NCI-H446 (cell line): ENCODE measurements at regions not wholly inside any gene's neighbourhood (a gene's known extent, or its start where the extent isn't known, plus 50 kb on each side); places are given as distances from the start of the nearest gene placed in this dataset.

Experiments
- DNase-seq, 2 experiments: peaks; one replicate each; lab custom pipeline; 2025; lab: John Stamatoyannopoulos, UW

DNA sequence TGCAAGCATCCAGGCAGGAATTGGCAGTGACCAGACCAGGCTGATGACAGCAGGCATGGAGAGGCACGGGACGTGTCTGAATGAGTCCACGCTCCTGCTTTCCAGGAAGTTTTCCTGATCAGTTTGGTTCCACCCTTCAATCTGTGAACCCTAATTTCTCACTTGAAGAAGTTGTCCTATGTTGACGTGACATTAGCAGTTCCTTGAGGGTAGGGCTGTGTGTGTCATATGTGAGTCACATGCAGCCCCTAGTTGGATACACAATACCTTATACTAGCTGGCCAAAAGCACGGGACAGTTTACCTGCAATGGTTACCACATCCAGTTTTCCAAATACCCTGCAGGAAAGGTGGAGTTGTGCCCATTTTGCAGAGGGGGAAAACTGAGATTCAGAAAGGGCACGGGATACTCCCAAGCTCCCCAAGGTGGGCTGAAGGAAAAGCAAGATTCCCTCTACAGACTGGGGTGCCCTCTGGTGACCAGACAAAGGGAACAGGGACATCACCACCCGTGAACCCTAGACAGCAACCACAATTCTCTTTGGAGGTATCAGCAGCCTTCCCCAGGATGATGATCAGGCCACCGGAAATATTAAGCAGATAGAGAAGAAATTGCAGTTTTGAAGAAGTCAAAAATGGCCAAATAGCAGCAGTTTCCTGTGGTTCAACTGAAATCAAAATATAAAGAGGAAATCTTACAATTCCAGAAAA, 194.5 kb downstream of the PHETA1 start:
- DNase-seq: no peak

- DNase-seq: no peak
These were observed 195.1 kb downstream of the PHETA1 start for GRCh38 chr12:111173836-111174235.

- DNase-seq: no peak
These were observed 195.5 kb downstream of the PHETA1 start for GRCh38 chr12:111173391-111173790.

DNA sequence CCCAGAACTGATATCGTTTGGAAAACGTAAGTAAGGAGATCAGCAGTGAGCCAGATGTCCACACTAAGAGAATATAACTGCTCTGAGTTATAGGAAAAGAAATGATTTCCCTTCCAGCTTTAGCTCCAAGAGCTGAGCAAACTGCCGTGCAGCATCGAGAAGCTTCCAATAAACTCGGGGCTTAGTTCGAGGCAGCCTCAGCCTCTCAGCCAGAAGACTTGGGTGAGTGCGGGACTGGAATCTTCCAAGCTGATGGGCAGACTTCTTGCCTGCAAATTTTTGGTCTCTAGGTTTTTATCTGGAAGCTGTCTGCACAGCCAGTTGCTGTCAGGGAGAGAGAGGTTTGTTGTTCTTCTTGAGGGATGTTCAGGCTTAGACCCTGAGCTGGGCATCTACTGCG, 196.1 kb downstream of the PHETA1 start:
- DNase-seq: no peak

DNA sequence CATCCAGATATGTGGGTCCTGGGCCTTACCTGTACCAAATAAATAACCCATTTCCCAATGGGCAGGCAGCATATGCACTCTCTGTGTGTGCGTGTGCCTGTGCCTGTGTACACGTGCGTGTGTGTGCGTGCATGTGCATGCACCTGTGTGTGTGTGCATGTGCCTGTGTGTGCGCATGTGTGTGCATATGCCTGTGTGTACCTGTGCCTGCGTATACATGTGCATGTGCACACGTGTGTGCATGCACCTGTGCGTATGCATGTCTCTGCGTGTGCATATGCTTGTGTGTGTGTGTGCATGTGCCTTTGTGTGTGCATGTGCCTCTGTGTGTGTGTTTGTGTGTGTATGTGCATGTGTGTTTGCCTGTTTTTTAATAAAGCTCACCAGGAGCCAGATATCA, 197.1 kb downstream of the PHETA1 start:
- no peak for DNase-seq

DNA sequence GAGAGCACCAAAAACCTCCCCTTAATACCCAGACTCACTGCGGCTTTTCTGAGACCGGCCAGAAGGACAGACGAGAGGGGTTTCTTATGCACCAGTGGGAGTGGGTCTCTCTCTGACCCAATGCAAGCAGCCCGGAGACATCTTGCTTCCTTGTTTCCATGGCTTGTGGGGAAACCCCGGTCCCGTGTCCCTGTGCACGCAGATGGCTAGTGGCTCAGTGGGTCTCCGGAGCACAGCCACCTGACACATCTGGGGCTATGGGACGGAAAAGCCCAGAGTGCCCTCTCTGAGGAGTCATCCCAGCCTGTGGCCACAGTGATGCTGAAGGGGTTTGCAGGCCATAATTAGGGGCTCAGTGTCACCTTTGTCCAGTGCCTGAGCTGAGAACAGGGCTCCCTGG, 197.6 kb downstream of the PHETA1 start:
- DNase-seq: no peak

GRCh38 chr12:111170543-111170942, 198.4 kb downstream of the PHETA1 start:
- DNase-seq: no peak

DNA sequence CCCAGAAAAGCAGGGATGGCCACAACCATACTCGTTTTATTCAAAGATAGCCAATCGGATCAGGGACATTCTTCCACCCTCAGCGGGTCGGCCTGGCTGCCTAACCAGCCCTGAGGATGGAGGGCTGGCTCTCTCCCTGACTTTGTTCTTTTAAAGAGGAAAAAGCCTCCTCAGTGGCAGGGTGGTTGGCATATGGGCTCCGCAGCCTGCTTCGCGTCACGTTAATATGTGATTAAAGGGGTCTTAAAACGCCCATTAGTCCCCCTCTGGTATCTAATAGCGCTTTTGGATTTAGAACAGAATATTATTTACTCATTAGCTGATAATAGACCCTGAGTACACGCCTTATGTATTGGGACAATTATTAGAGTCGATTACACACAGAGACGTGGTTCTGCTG, 199.4 kb downstream of the PHETA1 start:
- DNase-seq: no peak

DNA sequence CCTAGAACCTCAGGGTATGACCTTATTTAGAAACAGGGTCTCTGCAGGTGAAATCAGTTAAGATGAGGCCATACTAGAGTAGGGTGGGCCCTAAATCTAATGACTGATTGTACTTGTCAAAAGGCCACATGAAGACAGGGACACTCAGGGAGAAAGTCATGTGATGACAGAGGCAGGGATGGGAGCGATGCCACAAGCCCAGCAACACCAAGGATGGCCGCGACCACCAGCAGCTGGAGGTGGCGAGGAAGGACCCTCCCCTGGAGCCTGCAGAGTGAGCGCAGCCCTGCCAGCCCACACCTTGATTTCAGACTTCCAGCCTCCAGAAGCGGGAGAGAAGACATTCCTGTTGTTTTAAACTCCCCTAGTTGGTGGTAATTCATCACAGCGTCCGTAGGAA, 199.9 kb downstream of the PHETA1 start:
- DNase-seq: no peak

- no peak for DNase-seq
These were observed 200.6 kb downstream of the PHETA1 start for GRCh38 chr12:111168009-111168900.

DNA sequence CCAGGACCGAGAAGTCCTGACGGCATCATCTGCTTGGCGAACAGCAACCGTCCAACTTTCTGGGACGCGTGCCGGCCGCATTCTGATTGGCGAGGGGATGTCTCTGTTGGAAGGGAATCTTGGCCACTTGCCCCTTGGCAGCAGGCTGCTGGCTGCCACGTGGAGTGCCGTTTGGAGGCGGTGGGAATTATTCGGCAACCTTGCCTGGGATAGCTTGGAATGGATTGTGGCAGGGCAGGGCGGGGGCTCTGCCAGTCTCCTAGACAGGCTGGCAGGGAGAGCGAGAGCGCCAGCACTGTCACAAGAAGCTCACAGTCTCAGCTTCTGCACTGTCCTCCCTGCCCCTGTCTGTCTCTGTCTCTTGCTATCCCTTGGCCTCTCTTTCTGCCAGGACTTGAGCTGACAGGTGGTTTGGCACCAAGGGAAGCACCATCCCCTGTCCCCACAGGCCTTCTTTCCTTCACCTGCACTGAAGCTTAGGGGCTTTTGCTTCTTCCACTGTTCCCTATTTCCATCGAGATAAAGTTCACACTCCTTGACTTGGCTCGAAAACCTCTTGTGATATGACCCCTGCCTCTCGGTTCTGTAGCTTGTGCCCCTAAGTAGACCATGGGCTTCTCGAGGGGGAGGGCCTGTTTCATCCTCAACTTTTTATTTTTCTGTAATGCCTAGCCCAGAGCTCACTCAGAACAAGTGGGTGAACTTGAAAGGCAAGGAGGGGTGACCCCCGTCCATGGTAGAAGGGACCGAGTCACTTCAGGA, 201.9 kb downstream of the PHETA1 start:
- DNase-seq: peak; percentile 70 to 82

DNA sequence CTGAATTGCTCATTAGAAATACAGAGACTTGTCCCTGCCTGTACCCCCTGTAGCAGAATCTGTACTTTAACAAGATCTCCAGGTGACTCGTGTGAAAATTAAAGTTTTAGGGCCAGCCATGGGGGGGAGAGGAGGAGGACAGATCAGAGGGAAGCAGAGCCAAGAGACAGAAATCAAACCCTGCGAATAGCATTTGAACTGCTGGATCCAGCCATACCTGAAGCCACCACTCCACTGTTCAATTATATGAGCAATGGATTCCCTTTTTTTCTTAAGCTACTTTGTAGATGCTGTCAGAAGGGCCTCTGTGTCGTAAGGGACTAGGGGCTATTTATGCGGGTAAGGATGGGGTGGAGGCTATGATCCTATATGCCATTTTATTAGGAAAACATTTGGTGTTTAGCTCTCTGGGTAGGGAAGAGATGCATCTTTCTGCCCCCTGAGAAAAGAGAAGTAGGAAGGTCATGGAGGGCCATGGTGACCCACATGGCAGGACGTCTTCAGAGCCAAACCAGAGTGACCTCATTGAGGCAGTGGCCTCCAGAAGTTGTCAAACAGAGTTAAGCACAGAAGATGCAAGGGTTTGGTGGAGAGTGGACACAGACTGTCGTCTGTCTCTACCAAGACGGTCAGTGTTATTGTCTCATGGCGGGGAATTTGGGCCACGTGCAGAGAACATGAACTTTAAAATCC, 203.9 kb downstream of the PHETA1 start:
- no peak for DNase-seq

DNA sequence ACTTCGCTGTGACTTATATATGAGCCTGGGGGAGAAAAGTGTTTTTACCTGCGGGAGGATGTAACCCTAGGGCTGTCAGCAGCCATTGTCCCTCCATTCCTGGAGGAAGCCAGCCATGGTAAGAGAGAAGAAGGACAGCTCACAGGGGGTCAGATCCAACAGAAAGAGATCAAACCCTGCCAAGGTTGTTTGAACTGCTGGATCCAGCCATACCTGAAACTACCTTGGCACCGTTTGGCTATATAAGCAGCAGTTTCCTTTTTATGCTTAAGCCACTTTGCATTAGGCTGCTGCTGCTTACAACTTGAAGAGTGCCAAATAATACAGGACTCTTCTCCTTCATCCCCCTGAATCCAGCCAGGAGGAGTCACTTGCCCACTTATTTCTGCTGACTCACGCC, 205.5 kb downstream of the PHETA1 start:
- DNase-seq: no peak

- DNase-seq: no peak
These were observed 207.0 kb downstream of the PHETA1 start for GRCh38 chr12:111161898-111162297.

- peak in 1 of 2 experiments; percentile 32 for DNase-seq
These were observed 208.3 kb downstream of the PHETA1 start for GRCh38 chr12:111160350-111161241.

- no peak for DNase-seq
These were observed 209.9 kb downstream of the PHETA1 start for GRCh38 chr12:111158992-111159391.

- DNase-seq: no peak
These were observed 211.4 kb downstream of the PHETA1 start for GRCh38 chr12:111157486-111157885.

GRCh38 chr12:111156304-111156703, 212.6 kb downstream of the PHETA1 start:
- no peak for DNase-seq

GRCh38 chr12:111155521-111155920, 213.4 kb downstream of the PHETA1 start:
- DNase-seq: no peak

GRCh38 chr12:111155020-111155419, 213.9 kb downstream of the PHETA1 start:
- no peak for DNase-seq
